Trophoblast cell (in vitro differentiated cells and primary cell): ENCODE measurements at regions not wholly inside any gene's neighbourhood (a gene's known extent, or its start where the extent isn't known, plus 50 kb on each side); places are given as distances from the start of the nearest gene placed in this dataset.

Experiments
- DNase-seq, 2 donors: peaks; one replicate each; pipeline ENCODE4 v3.0.0-alpha.2; 2016
- H2AFZ ChIP-seq: 2 replicates; pipeline ENCODE4 v1.6.1; 2013; ENCODE audit warnings: low read length, moderate library complexity, mild to moderate bottlenecking; ENCODE audit not compliant: insufficient read depth, poor library complexity
- H2AK5ac ChIP-seq: 2 replicates; pipeline ENCODE4 v1.6.1; 2013; ENCODE audit warnings: mild to moderate bottlenecking, low read length
- H2BK120ac ChIP-seq: 2 replicates; pipeline ENCODE4 v1.6.1; 2013; ENCODE audit warnings: low read length, mild to moderate bottlenecking, moderate library complexity; ENCODE audit not compliant: insufficient read depth, poor library complexity
- H2BK12ac ChIP-seq: 2 replicates; pipeline ENCODE4 v1.6.1; 2013; ENCODE audit warnings: mild to moderate bottlenecking, low read length, moderate library complexity
- H2BK5ac ChIP-seq: 2 replicates; pipeline ENCODE4 v1.6.1; 2013; ENCODE audit warnings: low read length, low read depth, moderate library complexity, mild to moderate bottlenecking; ENCODE audit not compliant: poor library complexity
- H3K14ac ChIP-seq: 2 replicates; pipeline ENCODE4 v1.6.1; 2013; ENCODE audit warnings: mild to moderate bottlenecking, low read length
- H3K18ac ChIP-seq: 2 replicates; pipeline ENCODE4 v1.6.1; 2013; ENCODE audit warnings: mild to moderate bottlenecking, low read length
- H3K23ac ChIP-seq: 2 replicates; pipeline ENCODE4 v1.6.1; 2013; ENCODE audit warnings: low read length
- H3K27ac ChIP-seq: 2 replicates; pipeline ENCODE4 v1.5.1; 2013; ENCODE audit warnings: low read depth, mild to moderate bottlenecking, inconsistent platforms, low read length, moderate library complexity
- H3K27me3 ChIP-seq: 2 replicates; pipeline ENCODE4 v1.6.1; 2013; ENCODE audit warnings: inconsistent platforms, mild to moderate bottlenecking, low read length, moderate library complexity; ENCODE audit not compliant: insufficient read depth
- H3K36me3 ChIP-seq, 2 experiments: 1 replicate in 1 of 2; 2 replicates in 1 of 2; pipeline ENCODE4 v1.6.1; 2013; ENCODE audit warnings: low read length in 2 of 2, mild to moderate bottlenecking in 2 of 2, moderate library complexity in 1 of 2; ENCODE audit not compliant: insufficient read depth in 2 of 2, control insufficient read depth in 1 of 2
- H3K4ac ChIP-seq: 2 replicates; pipeline ENCODE4 v1.6.1; 2013; ENCODE audit warnings: low read depth, mild to moderate bottlenecking, low read length, moderate library complexity
- H3K4me1 ChIP-seq, 2 experiments: 1 replicate in 1 of 2; 2 replicates in 1 of 2; pipeline ENCODE4 v1.6.1; 2013; ENCODE audit warnings: low read length in 2 of 2, mild to moderate bottlenecking in 2 of 2, moderate library complexity in 1 of 2; ENCODE audit not compliant: insufficient read depth in 2 of 2, control insufficient read depth in 1 of 2
- H3K4me2 ChIP-seq: 2 replicates; pipeline ENCODE4 v1.6.1; 2013; ENCODE audit warnings: inconsistent platforms, mild to moderate bottlenecking, low read length, moderate library complexity
- H3K4me3 ChIP-seq: 2 replicates; pipeline ENCODE4 v1.5.1; 2013; ENCODE audit warnings: mild to moderate bottlenecking, low read depth, low read length, inconsistent platforms
- H3K79me1 ChIP-seq: one replicate; pipeline ENCODE4 v1.6.1; 2013; ENCODE audit warnings: low read length
- H3K79me2 ChIP-seq: 2 replicates; pipeline ENCODE4 v1.6.1; 2013; ENCODE audit warnings: low read length, mild to moderate bottlenecking; ENCODE audit not compliant: control insufficient read depth, insufficient read depth, poor library complexity
- H3K9ac ChIP-seq: 2 replicates; pipeline ENCODE4 v1.6.1; 2013; ENCODE audit warnings: mild to moderate bottlenecking, low read length
- H3K9me3 ChIP-seq: 2 replicates; pipeline ENCODE4 v1.6.1; 2013; ENCODE audit warnings: low read depth, mild to moderate bottlenecking, control low read depth, inconsistent platforms, low read length; ENCODE audit not compliant: insufficient read depth
- H4K12ac ChIP-seq: 2 replicates; pipeline ENCODE4 v1.6.1; 2013; ENCODE audit warnings: low read depth, mild to moderate bottlenecking, low read length, moderate library complexity
- H4K8ac ChIP-seq: 2 replicates; pipeline ENCODE4 v1.6.1; 2013; ENCODE audit warnings: low read depth, mild to moderate bottlenecking, low read length, moderate library complexity
- H4K91ac ChIP-seq: one replicate; pipeline ENCODE4 v1.6.1; 2013; ENCODE audit warnings: low read depth, mild to moderate bottlenecking, low read length, moderate library complexity
- WGBS: extraction: QIAGEN DNeasy Blood & Tissue Kit; methylation state at CpG from one replicate; pipeline ENCODE4 v1.1.7; 2013; ENCODE audit warnings: missing lambda C conversion rate; ENCODE audit not compliant: insufficient read length, insufficient coverage; ENCODE audit errors: extremely low coverage; 5-methylcytosine and 5-hydroxymethylcytosine counted together

GRCh38 chr7:49643321-49643720 lies 130.1 kb upstream of the VWC2 start:
- no peaks in the 10 kb centered on the region for H3K27me3 ChIP-seq
- no peak overlapping the region for H2BK120ac ChIP-seq
- H3K23ac ChIP-seq = no peak overlapping the region
- H3K79me2 ChIP-seq = no peaks in the 10 kb centered on the region
- H2AFZ ChIP-seq = no peak overlapping the region
- DNase-seq = no peak
- H3K27ac ChIP-seq = no peak overlapping the region
- no peak overlapping the region for H3K4me3 ChIP-seq
- H3K4me1 ChIP-seq = peaks cover 4 to 5% of the 10 kb centered on the region in 2 experiments
- H3K4ac ChIP-seq = no peak overlapping the region
- no peaks in the 10 kb centered on the region for H3K9me3 ChIP-seq
- no peak overlapping the region for H3K4me2 ChIP-seq
- H2BK12ac ChIP-seq = no peak overlapping the region
- H3K18ac ChIP-seq = no peak overlapping the region
- no peak overlapping the region for H3K9ac ChIP-seq
- H2BK5ac ChIP-seq = no peak overlapping the region
- WGBS = no CpG with 5 or more reads among the region's 5 CpGs
- H4K91ac ChIP-seq = no peak overlapping the region
- no peaks in the 10 kb centered on the region for H3K79me1 ChIP-seq
- no peak overlapping the region for H4K8ac ChIP-seq
- H3K36me3 ChIP-seq = no peaks in the 10 kb centered on the region
- H4K12ac ChIP-seq = no peak overlapping the region
- no peak overlapping the region for H2AK5ac ChIP-seq
- H3K14ac ChIP-seq = no peak overlapping the region

GRCh38 chr7:49643736-49644135 lies 129.7 kb upstream of the VWC2 start:
- H3K9ac ChIP-seq = no peak overlapping the region
- H3K27me3 ChIP-seq = no peaks in the 10 kb centered on the region
- no peaks in the 10 kb centered on the region for H3K36me3 ChIP-seq
- no peaks in the 10 kb centered on the region for H3K79me1 ChIP-seq
- peaks cover 4 to 5% of the 10 kb centered on the region in 2 experiments for H3K4me1 ChIP-seq
- no peak overlapping the region for H2BK12ac ChIP-seq
- H4K12ac ChIP-seq = no peak overlapping the region
- H3K18ac ChIP-seq = no peak overlapping the region
- H3K27ac ChIP-seq = no peak overlapping the region
- H2BK120ac ChIP-seq = no peak overlapping the region
- no peak overlapping the region for H4K91ac ChIP-seq
- H2AK5ac ChIP-seq = no peak overlapping the region
- no peaks in the 10 kb centered on the region for H3K9me3 ChIP-seq
- no peak overlapping the region for H3K14ac ChIP-seq
- no peak overlapping the region for H4K8ac ChIP-seq
- no peaks in the 10 kb centered on the region for H3K79me2 ChIP-seq
- no peak overlapping the region for H3K4me2 ChIP-seq
- H3K4ac ChIP-seq = no peak overlapping the region
- no peak overlapping the region for H2BK5ac ChIP-seq
- no CpG with 5 or more reads among the region's 4 CpGs for WGBS
- no peak overlapping the region for H3K23ac ChIP-seq
- no peak for DNase-seq
- H2AFZ ChIP-seq = no peak overlapping the region
- no peak overlapping the region for H3K4me3 ChIP-seq

DNA sequence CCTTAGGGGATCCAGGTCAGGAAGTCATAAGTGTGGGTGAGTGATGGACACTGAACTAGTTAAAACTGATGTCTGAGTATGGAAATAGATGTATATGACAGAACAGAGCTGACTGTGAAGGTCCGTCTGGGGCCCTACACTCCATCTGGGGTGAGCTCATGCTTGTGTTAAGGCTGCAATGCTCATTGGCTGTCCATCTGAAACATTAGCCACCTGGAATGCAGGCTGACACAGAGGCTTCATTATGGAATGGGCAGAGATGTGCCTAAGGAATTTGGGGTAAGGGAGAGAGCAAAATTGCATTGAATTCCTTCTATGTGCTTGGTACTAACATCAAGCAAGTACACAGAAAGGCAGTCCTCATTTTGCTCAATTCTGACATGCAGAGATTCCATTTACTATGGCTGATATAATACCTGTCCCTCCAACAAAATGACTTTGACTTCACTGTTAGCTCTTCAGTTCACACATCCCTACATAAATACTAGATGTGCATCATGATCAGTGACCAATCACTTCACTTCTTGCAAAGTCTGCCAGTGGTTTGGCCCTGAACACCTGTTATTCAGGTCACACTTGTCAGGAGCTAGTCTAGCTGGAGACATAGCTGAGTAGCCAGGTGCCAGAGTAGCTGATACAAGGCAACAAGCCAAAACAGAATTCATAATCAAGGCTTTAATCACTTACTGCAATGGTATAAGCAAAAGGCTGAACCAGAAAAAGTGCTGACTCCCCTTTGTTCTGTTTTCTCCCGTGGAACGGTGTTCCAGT lies 128.9 kb upstream of the VWC2 start:
- H4K12ac ChIP-seq = no peak overlapping the region
- no CpG with 5 or more reads among the region's 3 CpGs for WGBS
- no peak overlapping the region for H3K27ac ChIP-seq
- no peaks in the 10 kb centered on the region for H3K27me3 ChIP-seq
- H2BK12ac ChIP-seq = no peak overlapping the region
- peak overlapping the region; percentile 18 for H3K4me2 ChIP-seq
- no peak overlapping the region for H4K8ac ChIP-seq
- H3K4me1 ChIP-seq = peaks cover 4 to 5% of the 10 kb centered on the region in 2 experiments
- no peaks in the 10 kb centered on the region for H3K79me2 ChIP-seq
- H3K9me3 ChIP-seq = no peaks in the 10 kb centered on the region
- no peak for DNase-seq
- no peaks in the 10 kb centered on the region for H3K79me1 ChIP-seq
- no peak overlapping the region for H2AFZ ChIP-seq
- no peak overlapping the region for H4K91ac ChIP-seq
- no peak overlapping the region for H3K18ac ChIP-seq
- H3K4ac ChIP-seq = no peak overlapping the region
- H3K36me3 ChIP-seq = no peaks in the 10 kb centered on the region
- no peak overlapping the region for H2AK5ac ChIP-seq
- no peak overlapping the region for H3K4me3 ChIP-seq
- H2BK120ac ChIP-seq = no peak overlapping the region
- H3K23ac ChIP-seq = no peak overlapping the region
- no peak overlapping the region for H3K9ac ChIP-seq
- H3K14ac ChIP-seq = no peak overlapping the region
- H2BK5ac ChIP-seq = no peak overlapping the region

DNA sequence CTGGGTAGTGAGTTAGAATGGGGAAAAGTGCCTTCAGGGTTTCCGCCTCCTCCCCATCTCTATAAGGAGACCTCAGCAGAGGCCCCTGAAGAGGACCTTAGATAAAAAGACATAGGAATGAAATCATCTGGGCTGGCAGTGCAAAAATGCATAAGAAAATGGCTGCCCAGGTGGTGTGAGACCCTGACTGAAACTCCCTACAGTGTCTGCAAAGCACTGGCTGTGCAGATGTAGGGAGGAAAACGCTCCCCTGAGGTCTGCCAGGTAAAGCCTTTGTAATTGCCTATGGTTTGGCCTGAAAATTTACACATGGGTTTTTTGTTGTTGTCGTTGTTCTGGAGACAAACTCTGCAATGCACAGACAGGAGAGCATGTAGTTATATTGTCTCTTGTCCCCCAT lies 128.1 kb upstream of the VWC2 start:
- H4K8ac ChIP-seq = no peak overlapping the region
- no CpG with 5 or more reads among the region's 3 CpGs for WGBS
- H3K27me3 ChIP-seq = no peaks in the 10 kb centered on the region
- H3K4me1 ChIP-seq = peaks cover 4 to 5% of the 10 kb centered on the region in 2 experiments
- no peak overlapping the region for H3K4me3 ChIP-seq
- no peaks in the 10 kb centered on the region for H3K79me2 ChIP-seq
- no peak overlapping the region for H3K27ac ChIP-seq
- no peak overlapping the region for H3K18ac ChIP-seq
- no peaks in the 10 kb centered on the region for H3K9me3 ChIP-seq
- H3K4me2 ChIP-seq = no peak overlapping the region
- no peak overlapping the region for H2AFZ ChIP-seq
- no peak overlapping the region for H2BK12ac ChIP-seq
- H4K12ac ChIP-seq = no peak overlapping the region
- H2BK120ac ChIP-seq = no peak overlapping the region
- H3K9ac ChIP-seq = no peak overlapping the region
- H3K14ac ChIP-seq = no peak overlapping the region
- H3K23ac ChIP-seq = no peak overlapping the region
- H3K36me3 ChIP-seq = no peaks in the 10 kb centered on the region
- H2AK5ac ChIP-seq = no peak overlapping the region
- no peak for DNase-seq
- H3K79me1 ChIP-seq = no peaks in the 10 kb centered on the region
- no peak overlapping the region for H3K4ac ChIP-seq
- no peak overlapping the region for H4K91ac ChIP-seq
- H2BK5ac ChIP-seq = no peak overlapping the region
